AG09319 (cell line): ENCODE measurements at regions not wholly inside any gene's neighbourhood (a gene's known extent, or its start where the extent isn't known, plus 50 kb on each side); places are given as distances from the start of the nearest gene placed in this dataset.

ENCODE experiments used
- DNase-seq: peaks from one replicate; pipeline ENCODE4 v3.0.0-alpha.2; 2010; ENCODE audit warnings: low read depth; ENCODE audit errors: extremely low read depth
- TF ChIP-seq, protein P1 (sequence below): IDR thresholded peaks from 2 replicates; pipeline ENCODE4 v1.5.1; 2011; ENCODE audit warnings: low read depth, mild to moderate bottlenecking, inconsistent platforms, low read length, moderate library complexity

DNA sequence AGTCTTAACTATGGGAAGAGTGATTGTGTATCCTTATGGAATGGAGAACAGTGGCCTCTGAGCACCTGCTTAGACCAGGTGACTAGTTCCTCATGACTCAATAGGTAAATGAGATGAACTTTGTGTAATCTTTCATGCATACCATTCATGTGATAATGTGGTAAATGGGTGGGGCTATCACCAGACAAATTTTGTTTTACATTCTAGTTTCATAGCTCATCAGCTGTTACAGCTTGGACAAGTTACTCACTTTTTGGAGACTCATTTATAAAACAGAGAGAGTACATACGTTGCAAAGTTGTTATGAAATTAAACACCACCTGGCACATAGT is 103.7 kb upstream of the TGFBR2 start:
- no peak for DNase-seq
- TF ChIP-seq, protein P1, sequence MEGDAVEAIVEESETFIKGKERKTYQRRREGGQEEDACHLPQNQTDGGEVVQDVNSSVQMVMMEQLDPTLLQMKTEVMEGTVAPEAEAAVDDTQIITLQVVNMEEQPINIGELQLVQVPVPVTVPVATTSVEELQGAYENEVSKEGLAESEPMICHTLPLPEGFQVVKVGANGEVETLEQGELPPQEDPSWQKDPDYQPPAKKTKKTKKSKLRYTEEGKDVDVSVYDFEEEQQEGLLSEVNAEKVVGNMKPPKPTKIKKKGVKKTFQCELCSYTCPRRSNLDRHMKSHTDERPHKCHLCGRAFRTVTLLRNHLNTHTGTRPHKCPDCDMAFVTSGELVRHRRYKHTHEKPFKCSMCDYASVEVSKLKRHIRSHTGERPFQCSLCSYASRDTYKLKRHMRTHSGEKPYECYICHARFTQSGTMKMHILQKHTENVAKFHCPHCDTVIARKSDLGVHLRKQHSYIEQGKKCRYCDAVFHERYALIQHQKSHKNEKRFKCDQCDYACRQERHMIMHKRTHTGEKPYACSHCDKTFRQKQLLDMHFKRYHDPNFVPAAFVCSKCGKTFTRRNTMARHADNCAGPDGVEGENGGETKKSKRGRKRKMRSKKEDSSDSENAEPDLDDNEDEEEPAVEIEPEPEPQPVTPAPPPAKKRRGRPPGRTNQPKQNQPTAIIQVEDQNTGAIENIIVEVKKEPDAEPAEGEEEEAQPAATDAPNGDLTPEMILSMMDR: no peak

DNA sequence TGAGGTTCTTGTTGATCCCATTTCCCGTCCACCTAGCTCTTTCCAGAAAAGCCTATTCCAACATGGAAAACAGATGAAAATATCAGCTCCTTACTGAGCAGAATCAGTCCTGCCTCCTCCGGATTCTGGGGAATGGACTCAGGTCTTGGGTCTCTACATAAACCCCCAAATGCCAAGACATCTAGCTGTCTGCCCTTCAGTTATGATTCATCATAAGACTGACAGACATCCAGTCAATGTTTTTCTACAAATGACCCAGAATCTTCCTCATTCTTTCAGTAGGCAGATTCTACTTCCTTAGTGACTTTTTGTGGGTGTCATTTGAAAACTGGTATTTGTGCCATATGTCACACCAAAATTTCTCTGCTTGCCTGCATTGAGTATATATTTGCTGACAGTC is 103.0 kb upstream of the TGFBR2 start:
- DNase-seq: no peak
- TF ChIP-seq, protein P1: no peak

DNA sequence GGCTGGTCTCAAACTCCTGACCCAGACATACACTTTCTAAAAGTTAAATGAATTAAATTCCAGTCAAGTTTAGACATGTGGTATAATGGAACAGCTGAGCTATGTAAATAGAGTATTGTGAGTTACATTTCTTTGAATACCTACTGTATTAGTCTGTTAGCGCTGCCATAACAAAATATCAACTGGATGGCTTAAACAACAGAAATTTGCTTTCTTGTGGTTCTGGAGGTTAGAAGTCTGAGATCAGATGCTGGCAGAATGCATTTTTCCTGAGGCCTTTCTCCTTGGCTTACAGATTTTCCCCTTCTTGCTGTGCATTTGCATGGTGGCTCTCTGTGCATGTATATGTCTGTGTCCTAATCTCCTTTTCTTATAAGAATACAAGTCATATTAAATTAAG is 101.5 kb upstream of the TGFBR2 start:
- DNase-seq: no peak
- TF ChIP-seq, protein P1: no peak

DNA sequence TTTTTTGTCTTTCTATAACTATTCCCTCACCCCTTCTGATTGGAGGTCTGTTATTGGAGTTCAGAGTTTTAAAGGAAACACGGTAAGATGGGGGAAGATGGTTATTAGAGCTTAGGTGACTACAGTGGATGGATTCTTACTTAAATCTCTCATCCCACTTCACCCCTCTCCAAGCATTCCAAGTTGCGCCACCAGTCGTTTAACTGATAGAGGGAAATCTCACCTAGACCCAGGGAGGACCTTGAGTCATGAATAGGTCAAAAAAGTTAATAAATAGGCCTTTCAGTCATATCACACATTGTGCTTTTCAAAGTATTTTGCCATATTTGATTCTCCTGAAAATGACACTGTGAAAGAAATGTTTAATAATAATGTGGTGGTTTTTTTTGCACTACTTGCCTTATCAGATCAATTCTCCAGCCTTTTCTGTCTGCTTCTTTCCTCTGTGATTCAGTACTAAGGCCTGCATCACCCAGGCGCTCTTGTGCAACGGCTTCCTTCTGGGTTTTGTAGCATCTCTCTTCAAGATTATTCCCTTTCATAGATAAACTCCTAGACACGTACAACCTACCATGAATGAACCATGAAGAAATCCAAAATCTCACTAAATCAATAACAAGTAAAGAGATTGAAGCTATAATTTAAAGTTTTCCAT is 100.4 kb upstream of the TGFBR2 start:
- DNase-seq: no peak
- TF ChIP-seq, protein P1: no peak

DNA sequence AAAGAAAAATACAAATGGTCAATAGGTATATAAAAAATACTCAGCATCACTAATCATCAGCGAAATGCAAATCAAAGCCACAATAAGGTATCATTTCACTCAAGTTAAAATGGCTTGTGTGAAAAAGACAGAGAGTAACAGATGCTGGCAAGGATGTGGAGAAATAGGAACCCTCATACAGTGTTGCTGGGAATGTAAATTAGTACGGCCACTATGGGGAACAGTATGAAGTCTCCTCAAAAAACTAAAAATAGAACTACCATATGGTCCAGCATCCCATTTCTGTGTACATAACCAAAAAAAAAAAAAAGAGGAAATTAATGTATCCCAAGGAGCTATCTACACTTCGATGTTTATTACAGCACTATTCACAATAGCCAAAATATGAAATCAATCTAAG is 98.1 kb upstream of the TGFBR2 start:
- TF ChIP-seq, protein P1: no peak
- no peak for DNase-seq

DNA sequence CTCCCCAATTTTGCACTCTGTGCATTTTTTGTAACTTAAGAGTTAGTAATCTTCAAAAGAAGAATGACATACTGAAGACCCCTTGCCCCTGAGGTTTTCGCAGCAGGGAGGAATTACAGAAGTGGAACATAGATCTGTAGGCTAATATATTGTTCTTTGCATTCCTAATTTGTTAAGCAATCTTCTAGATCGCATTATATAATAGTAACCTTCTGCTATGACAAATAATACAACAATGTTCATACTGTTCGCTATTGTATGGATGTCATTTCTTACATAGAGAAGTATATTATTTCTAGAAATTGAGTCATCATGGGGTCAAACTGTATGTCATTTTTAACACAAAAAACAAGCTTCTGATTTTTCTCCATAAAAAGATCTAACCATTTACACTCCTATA is 95.8 kb upstream of the TGFBR2 start:
- no peak for DNase-seq
- TF ChIP-seq, protein P1: no peak

DNA sequence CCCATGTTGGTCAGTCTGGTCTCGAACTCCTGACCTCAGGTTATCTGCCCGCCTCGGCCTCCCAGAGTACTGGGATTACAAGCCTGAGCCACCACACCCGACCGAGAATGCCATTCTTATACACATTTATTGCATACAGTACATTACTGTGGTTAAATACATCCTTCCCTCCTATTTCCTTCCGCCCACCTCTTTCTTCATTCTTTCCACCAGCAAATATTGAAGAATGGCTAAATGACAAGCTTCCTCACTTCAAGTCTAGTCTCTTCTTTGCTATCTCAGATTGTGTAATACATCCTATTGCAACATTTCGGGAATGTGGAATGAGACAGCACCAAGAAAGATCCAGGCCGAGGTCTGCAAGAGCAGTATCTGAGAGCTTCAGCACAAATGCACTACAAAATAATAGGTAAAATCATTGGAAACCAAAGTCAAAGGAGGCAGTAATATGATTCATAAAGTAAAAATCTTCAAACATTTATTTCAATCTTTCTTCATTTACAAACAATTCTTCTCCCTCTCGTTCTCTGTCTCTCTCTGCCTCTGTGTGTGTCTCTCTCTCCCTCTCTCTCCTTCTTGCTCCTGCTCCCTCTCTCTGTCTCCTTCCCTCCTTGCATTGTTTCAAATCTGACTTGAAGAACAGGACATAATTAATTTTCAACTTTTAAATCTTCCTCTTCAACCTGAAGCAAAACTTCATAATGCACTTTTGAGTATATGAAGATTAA is 94.7 kb upstream of the TGFBR2 start:
- TF ChIP-seq, protein P1: no peak

More for the DNA sequence above, 94.7 kb upstream of the TGFBR2 start:
- peak; percentile 79 for DNase-seq
